ENCODE measurements at regions not wholly inside any gene's neighbourhood (a gene's known extent, or its start where the extent isn't known, plus 50 kb on each side); places are given as distances from the start of the nearest gene placed in this dataset.
"Not testable (repeated sequence)": the region's sequence is repeated elsewhere in the genome, so short reads cannot be mapped to it uniquely, and the experiment has no call there.

DNA sequence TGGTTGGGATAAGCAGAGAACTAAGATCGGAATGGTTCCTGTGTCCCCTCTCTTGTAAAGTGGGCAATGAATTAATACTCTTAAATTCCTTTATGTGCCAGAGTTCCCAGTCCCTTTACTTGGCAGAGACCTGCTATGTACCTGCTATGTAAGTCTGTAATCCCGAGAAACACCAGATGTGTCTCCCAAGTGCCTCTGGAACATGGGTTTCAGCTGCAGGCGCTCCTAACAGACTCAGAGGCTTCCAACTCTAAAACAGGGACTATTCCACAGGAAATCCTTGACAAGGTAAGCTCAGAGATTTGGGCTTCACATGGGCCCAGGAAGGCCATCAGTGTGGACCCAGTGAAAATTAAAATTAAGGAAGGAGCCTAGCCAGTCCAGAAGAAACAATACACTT, 117.7 kb upstream of the PLCL2 start:
- TF ChIP-seq, protein P1, sequence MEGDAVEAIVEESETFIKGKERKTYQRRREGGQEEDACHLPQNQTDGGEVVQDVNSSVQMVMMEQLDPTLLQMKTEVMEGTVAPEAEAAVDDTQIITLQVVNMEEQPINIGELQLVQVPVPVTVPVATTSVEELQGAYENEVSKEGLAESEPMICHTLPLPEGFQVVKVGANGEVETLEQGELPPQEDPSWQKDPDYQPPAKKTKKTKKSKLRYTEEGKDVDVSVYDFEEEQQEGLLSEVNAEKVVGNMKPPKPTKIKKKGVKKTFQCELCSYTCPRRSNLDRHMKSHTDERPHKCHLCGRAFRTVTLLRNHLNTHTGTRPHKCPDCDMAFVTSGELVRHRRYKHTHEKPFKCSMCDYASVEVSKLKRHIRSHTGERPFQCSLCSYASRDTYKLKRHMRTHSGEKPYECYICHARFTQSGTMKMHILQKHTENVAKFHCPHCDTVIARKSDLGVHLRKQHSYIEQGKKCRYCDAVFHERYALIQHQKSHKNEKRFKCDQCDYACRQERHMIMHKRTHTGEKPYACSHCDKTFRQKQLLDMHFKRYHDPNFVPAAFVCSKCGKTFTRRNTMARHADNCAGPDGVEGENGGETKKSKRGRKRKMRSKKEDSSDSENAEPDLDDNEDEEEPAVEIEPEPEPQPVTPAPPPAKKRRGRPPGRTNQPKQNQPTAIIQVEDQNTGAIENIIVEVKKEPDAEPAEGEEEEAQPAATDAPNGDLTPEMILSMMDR (conservative IDR thresholded peaks at IDR 0.05; ENCODE audit: low read depth, low read length), result peak; percentile 7
- no peak overlapping the region for H3K4me3 ChIP-seq (ENCODE audit: low read depth, low read length)
- peak; percentile 24 for DNase-seq (ENCODE audit: low read depth)

DNA sequence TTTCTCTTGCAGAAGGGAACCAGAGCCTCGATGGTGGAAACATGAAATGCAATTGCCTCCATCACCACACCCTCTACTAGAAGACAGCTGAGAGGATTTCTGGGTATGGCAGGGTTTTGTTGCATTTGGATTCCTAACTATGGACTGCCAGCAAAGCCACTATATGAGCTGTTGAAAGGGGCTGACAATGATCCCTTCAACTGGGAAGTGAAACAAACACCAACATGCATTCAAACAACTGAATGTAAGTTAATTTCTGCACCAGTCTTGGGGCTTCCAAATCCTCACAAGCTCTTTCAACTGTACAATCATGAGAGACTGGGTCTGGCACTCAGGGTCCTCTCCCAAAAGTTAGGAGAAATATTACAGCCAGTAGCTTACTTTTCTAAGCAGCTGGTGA, 116.7 kb upstream of the PLCL2 start:
- H3K4me3 ChIP-seq (ENCODE audit: low read depth, low read length), result no peak overlapping the region
- TF ChIP-seq, protein P1 (conservative IDR thresholded peaks at IDR 0.05; ENCODE audit: low read depth, low read length), result no peak
- DNase-seq (ENCODE audit: low read depth), result no peak

DNA sequence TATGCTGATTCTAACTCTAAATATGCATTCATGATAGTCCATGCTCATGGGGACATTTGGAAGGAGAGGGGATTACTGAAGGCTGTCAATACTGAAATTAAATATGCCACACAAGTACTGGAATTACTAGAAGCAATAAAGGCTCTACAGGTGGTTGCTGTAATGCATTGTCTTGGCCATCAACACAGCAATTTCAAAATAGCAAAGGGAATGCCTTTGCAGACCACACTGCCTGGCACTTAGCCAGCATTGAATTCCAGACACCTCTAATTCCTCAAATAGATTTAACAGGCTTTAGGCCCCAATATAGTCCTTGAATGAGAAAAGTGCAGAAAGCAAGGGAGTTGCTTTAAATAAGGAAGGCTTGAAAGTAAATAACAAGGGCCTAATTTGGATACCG, 115.8 kb upstream of the PLCL2 start:
- no peak overlapping the region for H3K4me3 ChIP-seq (ENCODE audit: low read depth, low read length)
- DNase-seq (ENCODE audit: low read depth), result peak; percentile 76
- TF ChIP-seq, protein P1 (conservative IDR thresholded peaks at IDR 0.05; ENCODE audit: low read depth, low read length), result no peak

DNA sequence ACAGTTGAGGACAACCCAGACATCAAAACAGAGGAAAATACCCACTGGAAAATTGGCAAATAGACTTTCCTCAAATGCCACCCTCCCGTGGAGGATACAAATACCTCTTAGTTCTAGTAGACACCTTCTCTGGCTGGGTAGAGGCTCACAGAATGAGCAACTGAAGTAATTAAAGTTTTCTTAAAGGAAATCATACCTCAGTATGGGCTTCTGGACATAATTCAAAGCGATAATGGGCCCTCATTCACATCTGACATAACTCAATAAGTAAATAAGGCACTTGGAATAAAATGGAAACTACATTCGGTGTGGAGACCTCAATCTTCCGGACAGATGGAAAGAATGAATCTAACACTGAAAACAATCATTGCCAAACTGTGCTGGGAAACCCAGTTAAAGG, 115.2 kb upstream of the PLCL2 start:
- no peak overlapping the region for H3K4me3 ChIP-seq (ENCODE audit: low read depth, low read length)
- no peak for DNase-seq (ENCODE audit: low read depth)
- TF ChIP-seq, protein P1 (conservative IDR thresholded peaks at IDR 0.05; ENCODE audit: low read depth, low read length), result no peak

DNA sequence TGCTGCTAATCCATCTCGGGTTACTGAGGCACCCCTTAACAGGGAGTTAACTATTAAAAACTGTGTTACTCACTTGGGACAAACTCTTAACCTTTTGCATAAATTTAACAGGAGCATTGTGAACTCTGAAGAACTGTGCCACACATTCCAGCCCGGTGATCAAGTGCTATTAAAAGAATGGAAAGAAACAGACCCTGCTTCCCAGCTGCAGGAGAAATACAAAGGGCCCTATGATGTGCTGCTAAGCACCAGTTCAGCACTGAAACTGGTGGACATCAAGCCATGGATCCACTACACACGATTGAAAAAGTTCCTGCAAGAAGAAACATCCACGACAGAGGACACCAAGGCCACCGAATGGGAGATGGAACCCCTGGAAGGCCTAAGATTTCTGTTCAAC, 114.7 kb upstream of the PLCL2 start:
- peak; percentile 18 for DNase-seq (ENCODE audit: low read depth)
- H3K4me3 ChIP-seq (ENCODE audit: low read depth, low read length), result no peak overlapping the region
- TF ChIP-seq, protein P1 (conservative IDR thresholded peaks at IDR 0.05; ENCODE audit: low read depth, low read length), result no peak

DNA sequence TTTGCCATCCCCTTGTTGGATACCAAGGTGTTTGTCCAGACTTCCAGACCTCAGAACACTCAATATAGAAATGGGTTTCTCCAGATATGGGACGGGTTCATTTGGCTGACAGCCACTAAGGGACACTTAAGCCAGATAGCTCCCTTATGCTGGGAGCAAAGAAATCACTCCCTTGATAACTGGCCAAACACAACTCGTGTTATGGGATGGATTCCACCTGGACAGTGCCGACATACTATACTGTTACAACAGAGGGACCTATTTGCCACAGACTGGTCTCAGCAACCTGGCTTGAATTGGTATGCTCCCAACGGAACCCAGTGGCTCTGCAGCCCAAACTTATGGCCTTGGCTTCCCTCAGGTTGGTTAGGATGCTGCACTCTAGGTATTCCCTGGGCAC, 114.0 kb upstream of the PLCL2 start:
- TF ChIP-seq, protein P1 (conservative IDR thresholded peaks at IDR 0.05; ENCODE audit: low read depth, low read length), result no peak
- H3K4me3 ChIP-seq (ENCODE audit: low read depth, low read length), result no peak overlapping the region
- no peak for DNase-seq (ENCODE audit: low read depth)

DNA sequence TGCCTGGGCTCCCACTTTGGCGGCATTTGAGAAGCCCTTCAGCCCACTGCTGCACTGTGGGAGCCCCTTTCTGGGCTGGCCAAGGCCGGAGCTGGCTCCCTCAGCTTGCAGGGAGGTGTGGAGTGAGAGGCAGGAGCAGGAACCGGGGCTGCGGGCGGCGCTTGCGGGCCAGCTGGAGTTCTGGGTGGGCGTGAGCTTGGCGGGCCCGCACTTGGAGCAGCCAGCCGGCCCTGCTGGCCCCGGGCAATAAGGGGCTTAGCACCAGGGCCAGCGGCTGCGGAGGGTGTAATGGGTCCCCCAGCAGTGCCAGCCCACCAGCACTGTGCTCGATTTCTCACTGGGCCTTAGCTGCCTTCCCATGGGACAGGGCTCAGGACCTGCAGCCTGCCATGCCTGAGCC, 111.2 kb upstream of the PLCL2 start:
- H3K4me3 ChIP-seq (ENCODE audit: low read depth, low read length); DNase-seq (ENCODE audit: low read depth): not testable (repeated sequence)

DNA sequence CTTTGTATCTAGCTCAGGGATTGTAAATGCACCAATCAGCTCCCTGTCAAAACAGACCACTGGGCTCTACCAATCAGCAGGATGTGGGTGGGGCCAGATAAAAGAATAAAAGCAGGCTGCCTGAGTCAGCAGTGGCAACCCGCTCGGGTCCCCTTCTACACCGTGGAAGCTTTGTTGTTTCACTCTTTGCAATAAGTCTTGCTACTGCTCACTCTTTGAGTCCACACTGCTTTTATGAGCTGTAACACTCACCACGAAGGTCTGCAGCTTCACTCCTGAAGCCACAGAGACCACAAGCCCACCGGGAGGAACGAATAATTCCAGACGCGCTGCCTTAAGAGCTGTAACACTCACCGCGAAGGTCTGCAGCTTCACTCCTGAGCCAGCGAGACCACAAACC, 110.2 kb upstream of the PLCL2 start:
- H3K4me3 ChIP-seq (ENCODE audit: low read depth, low read length); DNase-seq (ENCODE audit: low read depth): not testable (repeated sequence)
